ENCODE measurements at regions not wholly inside any gene's neighbourhood (a gene's known extent, or its start where the extent isn't known, plus 50 kb on each side); places are given as distances from the start of the nearest gene placed in this dataset.
"Not testable (repeated sequence)": the region's sequence is repeated elsewhere in the genome, so short reads cannot be mapped to it uniquely, and the experiment has no call there.

DNA sequence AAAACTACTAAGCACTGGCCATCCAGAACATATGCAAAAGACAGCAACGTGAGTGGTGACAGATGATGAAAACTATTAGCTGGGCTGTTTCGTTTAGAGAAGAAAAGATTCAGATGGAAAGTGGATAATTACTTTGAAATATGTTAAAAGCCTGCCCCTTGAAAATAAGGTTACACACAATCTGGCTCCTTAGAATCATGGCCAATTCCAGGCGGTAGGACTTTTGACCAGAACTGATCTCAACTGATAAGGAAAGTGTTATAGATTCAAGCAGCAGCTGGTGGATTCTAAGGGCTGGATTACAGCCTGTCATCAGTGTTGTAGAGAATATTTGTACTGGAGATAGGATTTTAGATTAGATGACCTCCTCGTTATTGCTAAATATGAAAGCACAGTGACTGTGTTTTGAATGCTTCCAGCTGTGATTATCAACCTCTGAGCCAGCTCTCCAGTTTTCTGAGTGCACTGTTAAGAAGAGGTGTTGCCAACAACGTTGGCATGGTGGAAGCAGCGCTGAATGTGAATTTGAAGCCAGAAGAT is 75.1 kb downstream of the KBTBD2 start:
- DNase-seq, result not testable (repeated sequence)

DNA sequence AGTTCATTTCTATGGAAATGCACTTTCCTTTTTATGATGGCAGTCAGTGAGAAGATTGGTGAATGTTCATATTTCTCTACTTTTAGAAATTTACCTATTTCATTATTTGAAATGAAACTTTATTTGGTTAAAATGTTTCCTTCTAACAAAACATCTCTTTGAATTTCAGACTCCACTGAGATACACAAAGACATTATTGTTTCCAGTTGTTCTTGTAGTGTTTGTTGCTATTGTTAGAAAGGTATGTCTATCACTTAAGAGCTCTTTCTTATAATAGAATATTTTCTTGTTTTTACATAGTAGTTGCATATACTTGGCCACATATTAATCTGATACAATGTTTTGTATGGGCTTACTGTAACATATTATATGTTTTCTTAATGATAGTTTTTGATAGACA is 76.8 kb downstream of the KBTBD2 start:
- DNase-seq, result not testable (repeated sequence)

DNA sequence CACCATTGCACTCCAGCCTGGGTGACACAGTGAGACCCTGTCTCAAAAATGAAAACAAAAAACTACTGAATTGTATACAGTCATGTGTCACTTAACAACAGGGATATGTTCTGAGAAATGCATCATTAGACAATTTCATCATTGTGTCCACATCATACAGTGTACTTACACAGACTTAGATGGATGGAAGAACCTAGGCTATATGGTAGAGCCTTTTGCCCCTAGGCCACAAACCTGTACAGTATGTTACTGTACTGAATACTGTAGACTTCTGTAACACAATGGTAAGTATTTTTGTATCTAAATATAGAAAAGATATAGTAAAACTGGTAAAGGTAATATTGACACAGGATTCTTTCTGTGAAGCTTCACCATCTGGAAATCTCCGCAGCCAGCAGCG is 81.7 kb downstream of the KBTBD2 start:
- no peak for DNase-seq

DNA sequence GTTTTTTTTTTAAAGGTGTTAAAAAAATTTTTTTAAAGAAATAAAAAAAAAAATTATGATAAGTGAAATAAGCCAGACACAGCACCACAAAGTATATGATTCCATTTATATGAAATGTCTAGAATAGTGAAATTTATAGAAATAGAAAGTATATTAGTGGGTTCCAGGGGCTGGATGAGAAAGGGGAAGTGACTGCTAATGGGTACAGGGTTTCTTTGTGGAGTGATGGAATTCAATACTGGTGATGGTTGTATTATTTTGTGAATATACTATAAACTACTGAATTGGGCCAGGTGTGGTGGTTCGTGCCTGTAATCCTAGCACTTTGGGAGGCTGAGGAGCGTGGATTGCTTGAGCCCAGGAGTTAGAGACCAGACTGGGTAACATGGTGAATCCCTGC is 82.2 kb downstream of the KBTBD2 start:
- no peak for DNase-seq

DNA sequence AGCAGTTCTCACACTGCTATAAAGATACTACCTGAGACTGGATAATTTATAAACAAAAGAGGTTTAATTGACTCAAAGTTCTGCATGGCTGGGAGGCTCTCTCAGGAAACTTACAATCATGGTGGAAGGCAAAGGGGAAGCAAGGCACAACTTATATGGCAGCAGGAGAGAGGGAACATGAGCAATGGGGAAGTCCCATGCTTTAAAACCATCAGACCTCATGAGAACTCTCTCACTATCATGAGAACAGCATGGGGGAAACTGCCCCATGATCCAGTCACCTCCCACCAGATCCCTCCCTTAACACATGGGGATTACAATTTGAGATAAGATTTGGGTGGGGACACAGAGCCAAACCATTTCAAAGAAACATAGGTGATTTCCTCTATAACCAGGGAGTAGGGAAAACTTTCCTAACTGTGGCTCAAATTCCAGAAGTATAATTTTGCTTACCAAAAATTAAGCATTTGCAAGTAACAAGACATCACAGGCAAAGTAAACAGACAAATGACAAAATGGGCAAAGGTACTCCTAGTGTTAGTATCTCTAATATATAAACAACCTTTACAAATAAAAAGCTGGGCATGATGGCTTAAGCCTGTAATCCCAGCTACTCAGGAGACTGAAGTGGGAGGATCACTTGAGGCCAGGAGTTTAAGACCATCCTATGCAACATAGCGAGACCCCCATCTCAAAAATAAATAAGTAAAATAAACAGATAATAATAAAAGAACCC is 88.0 kb downstream of the KBTBD2 start:
- DNase-seq, result no peak

DNA sequence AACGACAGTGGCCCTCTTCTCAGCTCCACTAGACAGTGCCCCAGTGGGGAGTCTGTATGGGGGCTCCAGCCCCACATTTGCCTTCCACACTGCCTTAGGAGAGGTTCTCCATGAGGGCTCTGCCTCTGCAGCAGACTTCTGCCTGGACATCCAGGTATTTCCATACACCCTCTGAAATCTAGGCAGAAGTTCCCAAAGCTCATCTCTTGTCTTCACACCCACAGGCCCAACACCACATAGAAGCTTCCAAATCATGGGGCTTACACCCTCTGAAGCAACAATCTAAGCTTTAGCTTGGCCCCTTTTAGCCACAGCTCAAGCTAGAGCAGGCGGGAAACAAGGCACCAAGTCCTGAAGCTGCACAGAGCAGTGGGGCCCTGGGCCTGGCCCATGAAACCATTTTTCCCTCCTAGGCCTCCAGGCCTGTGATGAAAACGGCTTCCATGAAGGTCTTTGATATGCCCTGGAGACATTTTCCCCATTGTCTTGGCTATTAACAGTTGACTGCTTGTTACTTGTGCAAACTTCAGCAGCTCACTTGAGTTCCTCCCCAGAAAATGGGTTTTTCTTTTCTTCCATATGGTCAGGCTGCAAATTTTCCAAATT is 89.2 kb downstream of the KBTBD2 start:
- DNase-seq, result no peak

DNA sequence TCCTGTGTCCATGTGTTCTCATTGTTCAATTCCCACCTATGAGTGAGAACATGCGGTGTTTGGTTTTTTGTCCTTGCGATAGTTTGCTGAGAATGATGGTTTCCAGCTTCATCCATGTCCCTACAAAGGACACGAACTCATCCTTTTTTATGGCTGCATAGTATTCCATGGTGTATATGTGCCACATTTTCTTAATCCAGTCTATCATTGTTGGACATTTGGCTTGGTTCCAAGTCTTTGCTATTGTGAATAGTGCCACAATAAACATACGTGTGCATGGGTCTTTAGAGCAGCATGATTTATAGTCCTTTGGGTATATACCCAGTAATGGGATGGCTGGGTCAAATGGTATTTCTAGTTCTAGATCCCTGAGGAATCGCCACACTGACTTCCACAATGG is 98.5 kb downstream of the KBTBD2 start:
- not testable (repeated sequence) for DNase-seq

DNA sequence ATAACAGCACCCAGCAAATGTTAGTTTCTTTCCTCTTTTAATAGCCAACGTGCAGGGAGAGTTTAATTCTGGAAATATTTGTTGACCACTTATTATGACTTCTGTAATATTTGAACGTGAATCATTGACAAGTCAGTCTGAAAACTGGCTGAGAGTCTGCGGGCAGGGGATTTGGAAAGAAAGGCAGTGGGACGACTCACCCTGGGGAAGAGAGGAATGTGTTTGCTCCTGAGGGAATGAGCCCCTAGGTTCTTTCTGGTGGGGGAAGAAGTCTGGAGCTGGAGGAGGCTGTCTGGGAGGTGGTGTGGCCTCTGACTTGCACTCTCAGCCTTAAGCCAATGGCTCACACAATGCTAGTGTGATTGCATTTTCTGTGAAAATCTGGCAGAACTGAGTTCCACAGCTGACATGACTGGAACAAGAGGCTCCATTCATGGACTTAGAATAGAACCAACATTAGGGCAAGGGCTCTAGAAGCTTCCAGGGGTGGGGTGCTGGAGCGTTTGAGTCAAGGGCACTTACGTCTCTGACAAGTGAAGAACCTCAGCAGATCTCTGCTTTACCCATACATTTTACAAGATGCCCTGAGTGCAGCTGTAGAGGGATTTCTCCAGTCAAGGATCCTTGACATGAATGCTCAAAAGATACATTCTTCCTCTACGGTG is 100.7 kb downstream of the KBTBD2 start:
- DNase-seq, result not testable (repeated sequence)

DNA sequence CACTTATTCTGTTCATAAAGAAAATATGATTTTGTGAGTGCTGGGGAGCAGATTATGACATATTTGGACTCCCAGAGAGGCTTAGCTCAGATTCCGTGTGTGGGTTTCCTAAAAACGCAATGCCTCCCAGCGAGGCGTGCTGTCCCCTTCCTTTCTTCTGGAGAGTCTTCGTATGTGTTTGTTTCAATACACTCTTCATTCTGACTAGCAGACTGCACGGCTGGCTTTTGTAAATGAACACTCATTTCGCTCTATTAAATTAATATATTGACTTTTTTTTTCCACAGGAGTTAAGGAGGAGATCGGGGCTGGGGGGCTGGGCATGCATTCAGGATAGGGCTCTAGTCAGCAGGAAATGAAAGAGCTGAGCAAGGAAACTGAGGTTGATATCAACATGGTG is 102.3 kb downstream of the KBTBD2 start:
- DNase-seq, result not testable (repeated sequence)

DNA sequence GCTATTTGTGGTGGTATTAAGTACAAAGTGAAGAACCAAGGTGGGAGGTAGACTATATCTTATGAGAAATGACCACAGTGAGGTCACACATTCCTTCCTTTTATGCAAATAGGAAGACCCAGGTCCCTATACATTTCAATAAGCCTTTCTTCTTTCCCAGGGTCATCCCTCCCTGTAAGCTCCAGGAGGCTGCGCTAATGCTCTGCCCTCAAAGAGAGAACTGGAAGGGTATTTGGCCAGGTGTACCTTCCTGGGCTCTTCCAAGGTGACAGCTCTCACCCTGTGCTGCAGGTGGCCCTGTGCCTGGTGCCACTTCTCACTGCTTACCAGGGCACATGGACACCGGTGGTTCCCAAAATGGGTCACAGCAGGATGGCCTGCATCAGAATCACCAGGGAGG is 103.4 kb downstream of the KBTBD2 start:
- not testable (repeated sequence) for DNase-seq

DNA sequence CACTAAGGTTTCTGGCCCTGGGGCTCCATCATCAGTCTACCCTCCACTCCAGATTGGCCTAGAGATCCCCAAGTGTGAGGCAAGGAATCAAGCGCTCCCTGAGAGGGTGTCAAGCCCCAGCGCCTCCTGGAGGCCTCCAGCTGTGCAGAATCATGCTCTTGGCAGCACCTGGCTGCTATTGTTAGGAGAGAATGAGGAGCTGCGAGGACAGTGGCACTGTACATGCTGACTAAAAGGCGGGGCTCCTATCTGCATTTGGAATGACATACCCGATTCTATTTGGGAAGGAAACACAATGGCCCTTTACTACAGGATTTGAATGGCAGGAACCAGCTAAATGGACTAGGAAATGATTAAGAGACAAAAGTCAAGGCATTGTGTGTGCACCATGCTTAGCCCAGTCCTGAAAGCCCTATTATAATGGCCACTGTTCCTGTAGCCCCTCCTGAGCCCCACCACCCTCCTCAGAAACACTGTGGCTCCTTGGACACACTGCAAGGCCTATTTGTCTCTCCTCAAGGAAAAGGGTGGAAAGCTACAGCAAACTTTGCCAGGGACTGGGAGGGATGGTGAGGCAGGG is 106.1 kb downstream of the KBTBD2 start:
- DNase-seq, result not testable (repeated sequence)

DNA sequence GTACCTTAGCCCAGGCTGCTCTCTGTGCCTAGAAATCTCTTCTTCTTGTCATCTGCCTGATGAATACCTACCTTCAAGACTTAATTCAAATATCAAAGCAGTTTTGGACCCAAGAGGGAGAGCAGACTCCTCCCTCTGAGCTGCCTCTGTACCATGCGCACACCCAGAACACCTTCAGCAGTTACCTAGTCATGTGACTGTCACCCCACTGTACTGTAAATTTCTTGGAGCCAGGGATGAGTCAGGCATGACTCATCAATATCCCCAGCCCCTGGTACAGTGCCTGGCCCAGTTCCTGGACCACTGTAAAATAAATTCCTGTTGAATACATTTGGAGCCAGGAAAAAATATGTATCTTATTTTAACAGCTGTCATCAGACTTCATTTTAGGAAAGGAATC is 111.7 kb downstream of the KBTBD2 start:
- not testable (repeated sequence) for DNase-seq

DNA sequence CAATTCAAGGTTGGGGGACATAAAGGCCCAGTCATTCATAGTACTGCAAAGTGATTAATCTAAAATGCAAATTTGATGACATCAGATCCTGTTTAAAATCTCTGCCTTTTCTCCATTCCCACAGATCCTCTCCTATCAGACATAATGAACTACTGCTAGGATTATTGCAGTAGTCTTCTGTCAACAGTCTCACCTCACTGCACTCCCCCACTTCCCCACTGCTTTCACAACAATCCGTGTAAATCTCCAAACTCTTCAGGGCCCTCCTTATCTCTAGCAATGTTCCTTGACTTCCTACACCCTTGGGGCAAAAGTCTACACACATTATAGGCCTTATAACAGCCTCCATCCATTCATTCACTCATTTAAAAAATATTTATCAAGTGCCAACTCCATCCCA is 112.4 kb downstream of the KBTBD2 start:
- no peak for DNase-seq

DNA sequence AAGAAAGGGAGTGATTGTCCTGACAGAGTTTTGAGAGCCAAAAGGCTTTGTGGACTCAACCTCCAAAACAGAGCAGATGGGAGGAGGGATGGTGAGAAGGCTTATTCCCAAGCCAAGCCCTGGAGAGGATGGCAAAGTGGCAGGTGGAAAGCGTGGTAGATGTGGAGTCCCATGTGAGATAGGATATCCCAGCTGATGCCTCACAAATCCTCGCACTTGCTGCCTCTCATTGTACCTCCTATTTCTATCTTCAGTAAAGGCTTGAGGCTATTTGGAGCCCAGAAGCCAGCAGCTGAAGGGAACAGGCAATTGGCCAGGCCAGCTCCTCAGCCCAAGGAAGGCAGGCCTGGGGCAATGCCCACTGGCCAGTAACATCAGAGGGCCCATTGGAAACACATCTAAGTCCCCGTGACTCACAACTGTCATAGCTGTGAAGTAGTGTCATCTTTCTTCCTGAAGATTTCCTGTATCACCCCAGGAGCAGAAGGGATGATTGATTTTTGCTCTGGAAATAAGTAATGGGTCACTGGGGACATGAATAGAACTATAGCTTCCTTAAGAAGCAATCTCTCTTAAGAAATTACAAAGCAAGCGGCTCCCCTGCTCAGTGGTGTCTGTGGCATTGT is 114.4 kb downstream of the KBTBD2 start:
- DNase-seq, result not testable (repeated sequence)

DNA sequence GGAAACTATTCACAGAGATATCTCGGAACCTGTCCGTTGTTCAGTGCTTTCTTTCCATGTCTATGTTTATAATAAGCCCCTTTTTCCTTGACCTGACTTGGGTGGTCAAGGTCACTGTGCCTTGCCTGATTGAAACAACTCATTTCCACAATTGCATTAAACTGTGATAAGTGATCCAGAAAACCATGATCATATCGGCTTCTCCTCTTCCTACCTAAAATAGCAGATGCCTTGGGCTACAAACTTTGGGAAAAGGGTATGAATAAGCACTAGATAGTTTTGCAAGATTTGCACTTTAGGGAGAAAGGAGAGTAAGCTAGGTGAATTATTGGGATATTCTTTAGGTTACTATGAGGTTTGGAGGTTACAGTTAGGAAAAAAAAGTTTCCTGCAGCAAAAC is 115.2 kb downstream of the KBTBD2 start:
- DNase-seq, result not testable (repeated sequence)

DNA sequence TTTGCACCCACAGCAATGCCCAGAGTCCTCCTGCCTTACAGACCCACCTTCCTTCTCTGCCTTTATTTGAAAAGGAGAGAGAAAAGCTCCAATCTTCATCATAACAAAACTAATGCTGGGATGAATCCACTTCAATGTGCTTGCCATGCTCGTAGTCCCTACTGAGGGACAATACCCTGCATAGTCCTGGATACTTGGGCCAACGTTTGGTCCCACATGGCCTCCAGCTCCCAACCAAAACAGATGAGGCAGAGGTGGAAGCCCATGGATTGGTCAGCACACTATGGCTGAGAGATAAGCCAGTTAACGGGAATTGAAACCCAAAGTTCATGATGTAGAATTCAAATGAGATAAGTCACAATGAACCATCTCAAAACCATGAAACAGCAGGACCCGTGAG is 115.8 kb downstream of the KBTBD2 start:
- not testable (repeated sequence) for DNase-seq

DNA sequence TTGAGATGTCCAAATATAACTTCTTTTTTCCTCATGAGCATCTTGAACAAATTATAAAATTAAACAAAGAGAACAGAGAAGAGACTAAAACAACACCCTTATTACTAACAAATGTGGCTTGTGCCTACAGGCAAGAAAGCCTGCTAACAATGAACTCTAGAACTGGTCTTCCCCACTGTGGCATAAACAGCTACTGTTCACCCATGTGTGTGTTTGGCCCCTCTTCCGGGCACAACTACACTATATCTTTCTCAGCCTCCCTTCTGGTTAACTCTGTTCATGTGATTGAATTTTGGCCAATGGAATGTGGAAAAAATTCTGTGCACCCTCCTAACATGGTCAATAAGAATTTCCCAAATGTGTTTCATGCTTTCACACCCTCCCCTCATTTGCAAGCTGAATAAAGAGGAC is 117.0 kb downstream of the KBTBD2 start:
- no peak for DNase-seq

DNA sequence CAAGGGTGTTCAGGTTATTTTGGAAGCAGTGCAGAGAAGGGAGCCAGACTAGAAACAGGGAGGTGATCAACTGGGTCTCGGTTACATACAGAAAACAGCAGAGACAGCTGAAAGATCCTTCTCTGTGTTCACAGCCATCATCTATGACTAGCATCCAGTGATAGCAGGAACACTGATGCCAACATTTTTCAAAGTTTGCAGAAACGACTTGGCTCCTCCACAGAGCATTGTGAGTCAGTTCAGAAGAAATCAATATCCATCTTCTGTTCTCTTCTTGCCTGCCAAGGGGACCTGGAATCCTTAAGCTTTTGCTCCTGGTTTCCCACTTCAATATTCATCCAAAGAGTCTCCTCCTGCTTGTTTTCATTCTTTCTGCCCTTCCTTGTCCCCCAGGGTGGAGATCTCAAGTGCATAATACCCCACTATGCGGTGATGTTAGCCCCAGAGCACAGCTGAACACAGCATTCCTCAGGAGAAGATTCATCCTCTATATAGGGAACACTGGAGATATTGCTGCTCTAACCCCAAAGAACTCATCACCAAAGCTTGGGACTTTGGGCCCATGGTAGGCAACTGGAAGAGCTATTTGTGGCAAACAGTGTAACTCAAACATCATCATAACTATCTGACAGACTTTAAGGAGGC is 122.6 kb downstream of the KBTBD2 start:
- DNase-seq, result not testable (repeated sequence)

DNA sequence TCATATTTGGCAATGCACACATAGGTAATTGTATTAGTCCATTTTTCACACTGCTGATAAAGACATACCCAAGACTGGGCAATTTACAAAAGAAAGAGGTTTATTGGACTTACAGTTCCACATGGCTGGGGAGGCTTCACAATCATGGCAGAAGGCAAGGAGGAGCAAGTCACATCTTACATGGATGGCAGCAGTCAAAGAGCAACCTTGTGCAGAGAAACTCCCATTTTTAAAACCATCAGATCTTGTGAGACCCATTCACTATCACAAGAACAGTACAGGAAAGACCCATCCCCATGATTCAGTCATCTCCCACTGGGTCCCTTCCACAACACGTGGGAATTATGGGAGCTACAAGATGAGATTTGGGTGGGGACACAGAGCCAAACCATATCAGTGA is 123.2 kb downstream of the KBTBD2 start:
- not testable (repeated sequence) for DNase-seq

DNA sequence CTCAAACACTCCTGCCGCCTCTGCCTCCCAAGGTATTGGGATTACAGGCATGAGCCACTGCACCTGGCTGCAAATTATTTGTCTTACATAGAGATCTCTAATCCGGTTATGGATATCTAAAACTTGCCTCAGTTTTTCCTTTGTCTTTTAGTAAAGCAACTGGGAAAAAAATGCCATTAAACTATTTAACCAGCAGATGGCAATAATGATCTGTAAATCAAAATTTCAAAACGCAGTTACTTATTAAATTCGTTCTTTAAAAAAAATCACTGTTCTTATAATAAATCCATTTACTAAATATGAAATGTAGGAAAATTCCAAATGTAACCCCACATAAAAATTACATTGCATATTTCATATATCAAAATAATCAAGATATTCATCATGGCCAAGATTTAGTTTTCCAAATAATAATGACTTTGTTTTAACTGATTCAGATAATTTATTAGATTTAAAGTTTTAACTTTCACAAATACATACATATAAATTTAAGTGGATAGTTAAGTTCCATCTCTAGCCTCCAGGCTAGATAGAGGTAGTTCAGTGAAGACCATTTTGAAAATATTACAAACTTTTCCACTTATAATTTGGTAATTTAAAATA is 125.8 kb downstream of the KBTBD2 start:
- not testable (repeated sequence) for DNase-seq

DNA sequence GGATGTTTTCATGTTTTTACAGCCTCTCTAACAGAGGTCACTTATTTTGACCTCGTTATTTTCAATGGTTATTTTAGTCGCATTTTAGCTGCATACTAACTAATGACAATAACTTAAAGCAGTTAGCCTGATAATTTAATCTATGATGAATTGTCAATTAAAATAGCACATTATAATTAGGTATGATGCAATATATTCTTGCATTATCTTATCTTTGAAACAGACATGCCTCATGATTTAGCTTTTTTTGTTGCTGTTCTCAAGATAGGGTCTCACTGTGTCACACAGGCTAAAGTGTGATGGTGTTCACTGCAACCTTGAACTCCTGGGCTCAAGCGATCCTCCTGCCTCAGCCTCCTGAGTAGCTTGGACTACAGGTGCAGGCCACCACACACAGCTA is 126.4 kb downstream of the KBTBD2 start:
- no peak for DNase-seq

DNA sequence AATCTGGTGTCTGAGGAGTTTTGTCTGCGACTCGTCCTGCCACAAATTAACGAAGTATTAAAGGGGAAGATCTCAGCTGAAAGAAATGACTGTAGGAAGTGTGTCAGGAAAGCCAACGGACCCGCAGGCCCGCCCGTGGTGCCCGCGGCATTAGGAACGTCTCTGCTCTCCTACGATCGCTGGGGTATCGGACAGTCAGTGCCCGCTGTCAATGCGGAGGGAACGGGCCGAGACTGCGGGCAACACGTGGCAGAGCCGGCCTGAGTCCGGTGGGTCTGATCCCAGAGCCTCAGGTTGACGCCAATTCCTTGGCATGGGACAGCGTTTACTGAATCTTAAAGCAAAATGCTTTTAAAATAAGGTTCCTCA is 128.7 kb downstream of the KBTBD2 start:
- no peak for DNase-seq

All from NCI-H510A (cell line).